HepG2 (cell line): ENCODE measurements at regions not wholly inside any gene's neighbourhood (a gene's known extent, or its start where the extent isn't known, plus 50 kb on each side); places are given as distances from the start of the nearest gene placed in this dataset.

Experiments used
- GABPB1 ChIP-seq: IDR thresholded peaks from 2 replicates; pipeline ENCODE4 v1.6.1; 2016; ENCODE audit warnings: mild to moderate bottlenecking, missing genetic modification reagents, moderate library complexity, missing compliant biosample characterization
- JUN ChIP-seq: sonication (generic); formaldehyde crosslinking; IDR thresholded peaks from 2 replicates; pipeline ENCODE4 v1.4.0; 2020; ENCODE audit warnings: mild to moderate bottlenecking, missing genetic modification reagents
- KDM1A ChIP-seq: IDR thresholded peaks from 2 replicates; pipeline ENCODE4 v1.6.1; 2016; ENCODE audit warnings: missing compliant biosample characterization
- MLLT10 ChIP-seq: sonication (generic); formaldehyde crosslinking; IDR thresholded peaks from 2 replicates; pipeline ENCODE4 v1.4.0; 2020; ENCODE audit warnings: missing genetic modification reagents
- NFYC ChIP-seq: IDR thresholded peaks from 2 replicates; pipeline ENCODE4 v1.6.1; 2016; ENCODE audit warnings: missing genetic modification reagents, missing compliant biosample characterization
- YEATS4 ChIP-seq: sonication (generic); formaldehyde crosslinking; IDR thresholded peaks from 2 replicates; pipeline ENCODE4 v1.4.0; 2020; ENCODE audit warnings: missing genetic modification reagents, borderline replicate concordance
- ZBTB3 ChIP-seq: sonication (generic); formaldehyde crosslinking; IDR thresholded peaks from 2 replicates; pipeline ENCODE4 v1.4.0; 2020; ENCODE audit warnings: low read depth, mild to moderate bottlenecking, moderate library complexity, missing genetic modification reagents, borderline replicate concordance
- ZNF383 ChIP-seq: sonication (generic); formaldehyde crosslinking; IDR thresholded peaks from 2 replicates; pipeline ENCODE4 v1.4.0; 2020; ENCODE audit warnings: missing genetic modification reagents, mild to moderate bottlenecking, borderline replicate concordance
- ZNF556 ChIP-seq: sonication (generic); formaldehyde crosslinking; IDR thresholded peaks from 2 replicates; pipeline ENCODE4 v1.4.0; 2020; ENCODE audit warnings: mild to moderate bottlenecking, missing genetic modification reagents, borderline replicate concordance
- ZNF557 ChIP-seq: sonication (generic); formaldehyde crosslinking; IDR thresholded peaks from 2 replicates; pipeline ENCODE4 v1.4.0; 2020; ENCODE audit warnings: missing genetic modification reagents
- ZNF670 ChIP-seq: sonication (generic); formaldehyde crosslinking; IDR thresholded peaks from 2 replicates; pipeline ENCODE4 v1.8.0; 2022; ENCODE audit warnings: mild to moderate bottlenecking, missing genetic modification reagents, borderline replicate concordance
- TF ChIP-seq, protein P1 (sequence below): sonication (generic); formaldehyde crosslinking; IDR thresholded peaks from 2 replicates; pipeline ENCODE4 v1.4.0; 2020; ENCODE audit warnings: mild to moderate bottlenecking, missing genetic modification reagents, borderline replicate concordance
- TF ChIP-seq, protein P2 (sequence below): sonication (generic); formaldehyde crosslinking; IDR thresholded peaks from 2 replicates; pipeline ENCODE4 v1.4.0; 2020; ENCODE audit warnings: mild to moderate bottlenecking, missing genetic modification reagents
- TF ChIP-seq, protein P3 (sequence below): sonication (generic); formaldehyde crosslinking; IDR thresholded peaks from 2 replicates; pipeline ENCODE4 v1.5.0; 2020; ENCODE audit warnings: mild to moderate bottlenecking, low read depth, missing genetic modification reagents, borderline replicate concordance
- TF ChIP-seq, protein P4 (sequence below): IDR thresholded peaks from 2 replicates; pipeline ENCODE4 v1.6.1; 2016; ENCODE audit warnings: missing compliant biosample characterization, missing genetic modification reagents, borderline replicate concordance
- TF ChIP-seq, protein P5 (sequence below): fragments of 450-650 bp; IDR thresholded peaks from 2 replicates; pipeline ENCODE4 v1.6.1; 2017; ENCODE audit warnings: mild to moderate bottlenecking

DNA sequence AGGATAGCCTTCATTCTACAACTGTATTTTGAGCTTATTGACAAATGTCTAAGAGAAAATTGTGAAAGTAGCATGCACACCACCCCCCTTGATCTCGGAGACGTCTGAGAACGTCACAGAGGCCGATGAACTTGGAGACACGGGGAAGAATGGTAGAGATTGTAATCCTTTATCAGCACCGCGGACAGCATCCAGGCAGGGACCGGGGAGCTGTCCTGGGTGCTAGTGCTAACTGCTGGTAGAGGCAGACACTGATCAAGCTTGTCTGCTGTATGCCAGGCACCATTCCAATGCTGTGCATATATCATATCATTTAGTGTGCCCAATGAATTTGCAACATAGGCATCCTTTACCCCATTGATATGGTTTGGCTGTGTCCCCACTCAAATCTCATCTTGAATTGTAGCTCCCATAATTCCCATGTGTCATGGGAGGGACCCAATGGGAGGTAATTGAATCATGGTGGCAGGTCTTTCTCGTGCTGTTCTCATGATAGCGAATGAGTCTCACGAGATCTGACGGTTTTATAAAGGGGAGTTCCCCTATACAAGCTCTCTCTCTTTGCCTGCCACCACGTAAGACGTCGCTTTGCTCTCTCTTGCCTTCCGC lies 98.8 kb downstream of the LHX2 start (continued):
- TF ChIP-seq ZNF556 (CRISPR knock-in tag): peak; percentile 72; the same call in 1 of the 2 replicates
- TF ChIP-seq YEATS4 (CRISPR knock-in tag): peak; percentile 95
- TF ChIP-seq, protein P1, sequence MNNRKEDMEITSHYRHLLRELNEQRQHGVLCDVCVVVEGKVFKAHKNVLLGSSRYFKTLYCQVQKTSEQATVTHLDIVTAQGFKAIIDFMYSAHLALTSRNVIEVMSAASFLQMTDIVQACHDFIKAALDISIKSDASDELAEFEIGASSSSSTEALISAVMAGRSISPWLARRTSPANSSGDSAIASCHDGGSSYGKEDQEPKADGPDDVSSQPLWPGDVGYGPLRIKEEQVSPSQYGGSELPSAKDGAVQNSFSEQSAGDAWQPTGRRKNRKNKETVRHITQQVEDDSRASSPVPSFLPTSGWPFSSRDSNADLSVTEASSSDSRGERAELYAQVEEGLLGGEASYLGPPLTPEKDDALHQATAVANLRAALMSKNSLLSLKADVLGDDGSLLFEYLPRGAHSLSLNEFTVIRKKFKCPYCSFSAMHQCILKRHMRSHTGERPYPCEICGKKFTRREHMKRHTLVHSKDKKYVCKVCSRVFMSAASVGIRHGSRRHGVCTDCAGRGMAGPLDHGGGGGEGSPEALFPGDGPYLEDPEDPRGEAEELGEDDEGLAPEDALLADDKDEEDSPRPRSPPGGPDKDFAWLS: no peak
- peak; percentile 100 for TF ChIP-seq MLLT10 (CRISPR knock-in tag)
- TF ChIP-seq, protein P2, sequence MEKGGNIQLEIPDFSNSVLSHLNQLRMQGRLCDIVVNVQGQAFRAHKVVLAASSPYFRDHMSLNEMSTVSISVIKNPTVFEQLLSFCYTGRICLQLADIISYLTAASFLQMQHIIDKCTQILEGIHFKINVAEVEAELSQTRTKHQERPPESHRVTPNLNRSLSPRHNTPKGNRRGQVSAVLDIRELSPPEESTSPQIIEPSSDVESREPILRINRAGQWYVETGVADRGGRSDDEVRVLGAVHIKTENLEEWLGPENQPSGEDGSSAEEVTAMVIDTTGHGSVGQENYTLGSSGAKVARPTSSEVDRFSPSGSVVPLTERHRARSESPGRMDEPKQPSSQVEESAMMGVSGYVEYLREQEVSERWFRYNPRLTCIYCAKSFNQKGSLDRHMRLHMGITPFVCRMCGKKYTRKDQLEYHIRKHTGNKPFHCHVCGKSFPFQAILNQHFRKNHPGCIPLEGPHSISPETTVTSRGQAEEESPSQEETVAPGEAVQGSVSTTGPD (CRISPR knock-in tag): peak; percentile 92
- peak; percentile 100 for TF ChIP-seq ZNF670
- peak; percentile 98; the same call in 1 of the 2 replicates for TF ChIP-seq ZBTB3 (CRISPR knock-in tag)
- TF ChIP-seq GABPB1 (CRISPR knock-in tag): peak; percentile 74
- TF ChIP-seq KDM1A: peak; percentile 90
- peak; percentile 93 for TF ChIP-seq JUN (CRISPR knock-in tag)
- TF ChIP-seq, protein P3, sequence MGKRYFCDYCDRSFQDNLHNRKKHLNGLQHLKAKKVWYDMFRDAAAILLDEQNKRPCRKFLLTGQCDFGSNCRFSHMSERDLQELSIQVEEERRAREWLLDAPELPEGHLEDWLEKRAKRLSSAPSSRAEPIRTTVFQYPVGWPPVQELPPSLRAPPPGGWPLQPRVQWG (CRISPR knock-in tag): peak; percentile 98
- TF ChIP-seq ZNF383 (CRISPR knock-in tag): no peak
- peak; percentile 77 for TF ChIP-seq NFYC
- TF ChIP-seq, protein P4, sequence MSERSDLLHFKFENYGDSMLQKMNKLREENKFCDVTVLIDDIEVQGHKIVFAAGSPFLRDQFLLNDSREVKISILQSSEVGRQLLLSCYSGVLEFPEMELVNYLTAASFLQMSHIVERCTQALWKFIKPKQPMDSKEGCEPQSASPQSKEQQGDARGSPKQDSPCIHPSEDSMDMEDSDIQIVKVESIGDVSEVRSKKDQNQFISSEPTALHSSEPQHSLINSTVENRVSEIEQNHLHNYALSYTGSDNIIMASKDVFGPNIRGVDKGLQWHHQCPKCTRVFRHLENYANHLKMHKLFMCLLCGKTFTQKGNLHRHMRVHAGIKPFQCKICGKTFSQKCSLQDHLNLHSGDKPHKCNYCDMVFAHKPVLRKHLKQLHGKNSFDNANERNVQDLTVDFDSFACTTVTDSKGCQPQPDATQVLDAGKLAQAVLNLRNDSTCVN (CRISPR knock-in tag): peak; percentile 99
- TF ChIP-seq, protein P5, sequence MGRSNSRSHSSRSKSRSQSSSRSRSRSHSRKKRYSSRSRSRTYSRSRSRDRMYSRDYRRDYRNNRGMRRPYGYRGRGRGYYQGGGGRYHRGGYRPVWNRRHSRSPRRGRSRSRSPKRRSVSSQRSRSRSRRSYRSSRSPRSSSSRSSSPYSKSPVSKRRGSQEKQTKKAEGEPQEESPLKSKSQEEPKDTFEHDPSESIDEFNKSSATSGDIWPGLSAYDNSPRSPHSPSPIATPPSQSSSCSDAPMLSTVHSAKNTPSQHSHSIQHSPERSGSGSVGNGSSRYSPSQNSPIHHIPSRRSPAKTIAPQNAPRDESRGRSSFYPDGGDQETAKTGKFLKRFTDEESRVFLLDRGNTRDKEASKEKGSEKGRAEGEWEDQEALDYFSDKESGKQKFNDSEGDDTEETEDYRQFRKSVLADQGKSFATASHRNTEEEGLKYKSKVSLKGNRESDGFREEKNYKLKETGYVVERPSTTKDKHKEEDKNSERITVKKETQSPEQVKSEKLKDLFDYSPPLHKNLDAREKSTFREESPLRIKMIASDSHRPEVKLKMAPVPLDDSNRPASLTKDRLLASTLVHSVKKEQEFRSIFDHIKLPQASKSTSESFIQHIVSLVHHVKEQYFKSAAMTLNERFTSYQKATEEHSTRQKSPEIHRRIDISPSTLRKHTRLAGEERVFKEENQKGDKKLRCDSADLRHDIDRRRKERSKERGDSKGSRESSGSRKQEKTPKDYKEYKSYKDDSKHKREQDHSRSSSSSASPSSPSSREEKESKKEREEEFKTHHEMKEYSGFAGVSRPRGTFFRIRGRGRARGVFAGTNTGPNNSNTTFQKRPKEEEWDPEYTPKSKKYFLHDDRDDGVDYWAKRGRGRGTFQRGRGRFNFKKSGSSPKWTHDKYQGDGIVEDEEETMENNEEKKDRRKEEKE: no peak
- TF ChIP-seq ZNF557: peak; percentile 100
